GM23248 (cell line): ENCODE measurements at regions not wholly inside any gene's neighbourhood (a gene's known extent, or its start where the extent isn't known, plus 50 kb on each side); places are given as distances from the start of the nearest gene placed in this dataset.

ENCODE experiments used
- DNase-seq: peaks from one replicate; pipeline ENCODE4 v3.0.0-alpha.2; 2015
- H2AFZ ChIP-seq: fragments of 200-600 bp; sonication (generic); 2 replicates; pipeline ENCODE4 v1.6.1; 2016; ENCODE audit warnings: antibody characterized with exemption
- H3F3A ChIP-seq: fragments of 200-600 bp; sonication (generic); 2 replicates; pipeline ENCODE4 v1.6.1; 2016; ENCODE audit warnings: mild to moderate bottlenecking, antibody characterized with exemption, mixed run types; ENCODE audit not compliant: insufficient read depth
- H3K27ac ChIP-seq: fragments of 200-600 bp; sonication (generic); 2 replicates; pipeline ENCODE4 v1.5.1; 2016; ENCODE audit warnings: mild to moderate bottlenecking
- H3K27me3 ChIP-seq: fragments of 200-600 bp; sonication (generic); replicated peaks from 2 replicates; pipeline ENCODE4 v1.6.1; 2016; ENCODE audit warnings: mild to moderate bottlenecking; ENCODE audit not compliant: insufficient read depth
- H3K36me3 ChIP-seq: fragments of 200-600 bp; sonication (generic); 2 replicates; pipeline ENCODE4 v1.6.1; 2016; ENCODE audit warnings: low read depth, mild to moderate bottlenecking
- H3K4me1 ChIP-seq: fragments of 200-600 bp; sonication (generic); 2 replicates; pipeline ENCODE4 v1.6.1; 2016; ENCODE audit warnings: mild to moderate bottlenecking; ENCODE audit not compliant: insufficient read depth
- H3K4me2 ChIP-seq: fragments of 200-600 bp; sonication (generic); one replicate; pipeline ENCODE4 v1.6.1; 2016; ENCODE audit warnings: mild to moderate bottlenecking; ENCODE audit not compliant: unreplicated experiment
- H3K4me3 ChIP-seq: fragments of 200-600 bp; sonication (generic); 2 replicates; pipeline ENCODE4 v1.5.1; 2016; ENCODE audit warnings: mild to moderate bottlenecking
- H3K79me2 ChIP-seq: fragments of 200-600 bp; sonication (generic); 2 replicates; pipeline ENCODE4 v1.6.1; 2016; ENCODE audit warnings: mild to moderate bottlenecking; ENCODE audit not compliant: insufficient read depth
- H3K9ac ChIP-seq: fragments of 200-600 bp; sonication (generic); 2 replicates; pipeline ENCODE4 v1.6.1; 2016; ENCODE audit warnings: mild to moderate bottlenecking
- H3K9me2 ChIP-seq: fragments of 200-600 bp; sonication (generic); 2 replicates; pipeline ENCODE4 v1.6.1; 2016; ENCODE audit warnings: mixed run types, mild to moderate bottlenecking, moderate library complexity; ENCODE audit not compliant: insufficient read depth
- H3K9me3 ChIP-seq: fragments of 200-600 bp; sonication (generic); one replicate; pipeline ENCODE4 v1.6.1; 2017; ENCODE audit warnings: low read depth
- H4K20me1 ChIP-seq: fragments of 200-600 bp; sonication (generic); 2 replicates; pipeline ENCODE4 v1.6.0; 2016; ENCODE audit not compliant: insufficient read depth
- EZH2 ChIP-seq: fragments of 200-600 bp; sonication (generic); IDR thresholded peaks from 2 replicates; pipeline ENCODE4 v1.6.1; 2018; ENCODE audit warnings: antibody characterized with exemption, mild to moderate bottlenecking; ENCODE audit not compliant: insufficient read depth, poor library complexity, severe bottlenecking
- EZH2phosphoT487 ChIP-seq: fragments of 200-600 bp; sonication (generic); IDR thresholded peaks from 2 replicates; pipeline ENCODE4 v1.6.1; 2018; ENCODE audit warnings: antibody characterized with exemption, moderate library complexity, mild to moderate bottlenecking, low read depth; ENCODE audit not compliant: insufficient read depth
- WGBS, 2 experiments: methylation state at CpG; one replicate each; pipeline ENCODE4 v1.1.6; 2015 to 2017; ENCODE audit warnings: low lambda C conversion rate in 2 of 2, low coverage in 1 of 2; ENCODE audit errors: missing lambda C conversion rate in 2 of 2; 5-methylcytosine and 5-hydroxymethylcytosine counted together
- in situ Hi-C: fragments of 300-500 bp; cut with MboI; formaldehyde crosslinking; loops from 2 replicates; pipeline ENCODE4 v1.15.0; 2020

DNA sequence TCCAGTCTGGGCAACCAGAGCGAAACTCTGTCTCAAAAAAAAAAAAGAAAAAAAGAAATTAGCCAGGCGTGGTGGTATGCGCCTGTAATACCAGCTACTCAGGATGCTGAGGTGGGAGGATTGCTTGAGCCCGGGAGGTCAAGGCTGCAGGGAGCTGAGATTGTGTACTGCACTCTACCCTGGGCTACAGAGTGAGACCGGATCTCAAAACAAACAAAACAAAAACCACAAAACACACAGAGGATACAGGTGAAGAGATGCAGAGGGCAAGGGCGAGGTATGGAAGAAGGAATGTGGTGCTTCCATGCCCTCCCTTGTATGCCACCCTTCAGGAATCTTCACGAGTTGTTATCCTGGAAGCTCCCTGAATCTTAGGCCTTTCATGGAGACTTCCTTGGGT lies 68.5 kb downstream of the NDUFS5 start:
- no peak overlapping the region for H2AFZ ChIP-seq
- H3K9me2 ChIP-seq: no peaks in the 10 kb centered on the region
- no peak overlapping the region for H3K4me3 ChIP-seq
- DNase-seq: no peak
- no peaks in the 10 kb centered on the region for H3K79me2 ChIP-seq
- peaks cover 12% of the 10 kb centered on the region for H3K4me1 ChIP-seq
- H3K9ac ChIP-seq: no peak overlapping the region
- H3K36me3 ChIP-seq: no peaks in the 10 kb centered on the region
- in situ Hi-C loops: loop anchor here (25.0 kb wide), 1 partner anchor 443 kb away; no protein-coding TSS in a partner anchor
- H3K9me3 ChIP-seq: no peaks in the 10 kb centered on the region
- no peak overlapping the region for H3K4me2 ChIP-seq
- WGBS, 2 experiments: 86 to 91% methylated on average over 7 of the region's 7 CpGs
- peaks cover 3% of the 10 kb centered on the region; the same call in 1 of the 2 replicates for H3F3A ChIP-seq
- H4K20me1 ChIP-seq: no peaks in the 10 kb centered on the region
- TF ChIP-seq EZH2phosphoT487: no peak
- H3K27ac ChIP-seq: no peak overlapping the region
- no peaks in the 10 kb centered on the region for H3K27me3 ChIP-seq

DNA sequence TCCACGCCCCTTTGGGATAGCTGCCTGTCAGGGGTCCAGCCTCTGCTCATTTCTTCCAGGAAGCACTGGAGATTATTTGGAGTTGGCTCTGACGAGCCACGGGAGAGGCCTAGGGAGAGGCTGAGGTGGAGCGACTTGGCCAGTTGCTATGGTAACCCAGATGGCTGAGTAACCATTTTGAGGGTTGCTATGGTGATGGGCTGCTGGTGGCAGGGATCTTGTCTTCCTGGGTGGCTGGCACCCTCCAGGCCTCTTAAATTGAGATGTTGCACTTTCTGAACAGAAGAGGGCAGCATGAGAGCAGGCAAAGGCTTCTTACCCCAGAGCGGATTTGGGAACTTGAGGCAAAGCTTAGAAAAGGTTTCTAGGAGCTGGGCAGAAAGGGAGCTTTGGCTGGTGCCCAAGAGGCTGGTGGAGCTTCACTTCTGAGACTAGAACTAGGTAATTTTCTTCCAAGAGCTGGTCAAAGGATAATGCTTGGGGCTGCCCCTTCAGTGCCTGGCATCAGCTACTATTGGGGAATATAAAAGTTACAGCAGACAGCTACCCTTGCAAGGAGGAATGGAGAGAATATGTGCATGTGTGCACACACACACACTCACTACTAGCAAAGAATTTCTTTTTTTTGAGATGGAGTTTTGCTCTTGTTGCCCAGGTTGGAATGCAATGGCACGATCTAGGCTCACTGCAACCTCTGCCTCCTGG lies 72.5 kb downstream of the NDUFS5 start:
- WGBS, 2 experiments: 11 to 16% methylated on average over 6 of the region's 6 CpGs
- Histone ChIP-seq H2AFZ (peak overlapping the region; percentile 67), H3K9me2 (no peaks in the 10 kb centered on the region), H3F3A (peaks cover 11% of the 10 kb centered on the region), H3K36me3 (no peaks in the 10 kb centered on the region), H3K27me3 (no peaks in the 10 kb centered on the region), H3K9me3 (no peaks in the 10 kb centered on the region), H3K4me2 (peak overlapping the region; percentile 35), H3K27ac (peak overlapping the region; percentile 15; the same call in 1 of the 2 replicates), H3K9ac (peak overlapping the region; percentile 58), H3K79me2 (no peaks in the 10 kb centered on the region), H3K4me3 (no peak overlapping the region), H3K4me1 (peaks cover 18% of the 10 kb centered on the region), H4K20me1 (no peaks in the 10 kb centered on the region)
- in situ Hi-C loops: loop anchor here (25.0 kb wide), 1 partner anchor 439 kb away; no protein-coding TSS in a partner anchor
- TF ChIP-seq EZH2phosphoT487 (no peak), EZH2 (no peak)
- peak; percentile 97 for DNase-seq

DNA sequence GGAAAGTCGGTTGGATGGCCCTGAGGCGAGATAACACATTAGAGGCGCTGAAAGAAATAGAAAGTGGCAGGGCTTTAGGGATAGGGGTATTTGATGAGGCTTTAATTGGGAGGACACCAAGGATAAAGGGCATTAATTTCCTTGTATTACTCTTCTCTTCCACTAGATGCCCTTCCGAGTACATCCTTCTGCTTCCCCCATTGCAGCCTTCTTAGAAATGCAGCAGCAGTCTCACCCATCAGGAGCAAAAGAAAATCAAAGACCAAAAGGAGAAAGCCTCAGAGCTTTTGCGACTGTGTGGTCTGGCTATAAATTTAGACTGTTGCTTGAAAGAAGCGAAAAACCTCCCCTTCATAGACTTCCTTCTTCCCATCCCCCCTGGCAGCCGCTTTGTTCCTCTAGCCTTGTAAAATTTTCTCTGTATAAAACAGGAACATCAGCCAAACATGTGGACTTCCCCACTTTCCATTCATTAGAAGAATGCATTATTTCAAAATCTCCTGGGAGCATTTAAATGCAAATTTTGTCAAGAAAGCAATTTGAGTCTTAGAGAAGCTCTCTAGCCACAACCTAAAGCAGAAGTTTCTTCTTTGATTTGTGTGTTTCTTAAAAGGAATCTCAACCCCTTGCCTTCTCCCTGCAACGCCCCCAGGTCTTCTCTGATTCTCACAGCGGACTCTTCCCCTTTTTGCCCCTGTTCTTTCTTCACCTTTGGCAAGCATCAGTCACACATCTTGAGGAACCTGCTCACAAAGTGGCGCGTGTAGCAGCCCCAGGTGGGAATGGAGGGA lies 76.6 kb downstream of the NDUFS5 start:
- Histone ChIP-seq H3K27me3 (no peaks in the 10 kb centered on the region), H3K4me2 (peak overlapping the region; percentile 72), H3F3A (peaks cover 20% of the 10 kb centered on the region), H4K20me1 (no peaks in the 10 kb centered on the region), H3K9me3 (no peaks in the 10 kb centered on the region), H3K79me2 (peaks cover 21% of the 10 kb centered on the region), H3K9me2 (no peaks in the 10 kb centered on the region), H3K27ac (peak overlapping the region; percentile 74), H3K4me1 (peaks cover 42% of the 10 kb centered on the region), H3K36me3 (no peaks in the 10 kb centered on the region), H2AFZ (peak overlapping the region; percentile 61; the same call in 1 of the 2 replicates), H3K4me3 (no peak overlapping the region), H3K9ac (peak overlapping the region; percentile 66)
- peak; percentile 87 for DNase-seq
- WGBS, 2 experiments: 39 to 40% methylated on average over 11 of the region's 11 CpGs
- in situ Hi-C loops: loop anchor here (10.0 kb wide), 2 partner anchors 82 to 162 kb away; no protein-coding TSS in a partner anchor
- TF ChIP-seq EZH2 (no peak), EZH2phosphoT487 (no peak)

DNA sequence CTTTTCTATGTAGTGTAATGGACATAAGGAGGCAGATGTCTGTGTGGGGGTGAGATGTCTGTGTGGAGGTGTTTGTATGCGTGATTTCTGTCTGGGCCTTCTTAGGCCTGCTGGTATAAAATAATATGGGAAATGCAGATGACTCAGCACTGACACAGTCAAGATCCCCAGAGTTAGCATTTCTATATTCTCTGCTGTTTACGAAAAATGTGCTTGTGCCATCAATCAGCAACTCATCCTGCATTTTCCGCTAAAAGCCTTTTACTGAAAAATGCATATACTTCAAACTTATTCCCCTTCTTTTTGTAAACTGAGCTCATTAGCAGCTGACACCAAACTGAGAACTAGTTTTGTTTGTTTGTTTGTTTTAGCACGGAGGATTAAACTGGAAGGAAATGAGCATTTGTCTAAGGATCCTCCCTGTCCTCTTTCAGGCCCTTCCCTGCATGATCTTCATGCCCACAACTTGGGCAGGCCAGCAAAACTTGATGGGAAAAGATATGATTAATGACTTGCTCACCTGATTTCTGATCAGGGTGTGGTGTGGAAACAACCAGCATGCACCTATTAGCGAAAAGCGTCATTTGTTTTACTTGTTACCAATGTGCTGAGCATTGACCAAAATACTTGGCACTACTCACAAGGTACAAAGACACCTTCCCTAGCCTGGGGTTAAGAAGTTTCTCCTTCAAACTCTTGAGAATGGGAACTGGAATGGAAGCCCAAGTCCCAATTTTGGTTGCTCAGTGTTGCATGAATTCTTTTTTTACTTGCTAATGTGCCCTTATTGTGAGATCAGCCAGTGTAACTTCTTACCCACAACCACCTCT lies 77.4 kb downstream of the NDUFS5 start:
- H3K4me2 ChIP-seq: peak overlapping the region; percentile 72
- peaks cover 29% of the 10 kb centered on the region for H3K79me2 ChIP-seq
- H3K9ac ChIP-seq: peak overlapping the region; percentile 66
- H3K9me2 ChIP-seq: no peaks in the 10 kb centered on the region
- 51 to 53% methylated on average over 6 of the region's 6 CpGs for WGBS, 2 experiments
- TF ChIP-seq EZH2phosphoT487 (no peak), EZH2 (no peak)
- H3K27ac ChIP-seq: peak overlapping the region; percentile 74
- H3K4me3 ChIP-seq: no peak overlapping the region
- no peaks in the 10 kb centered on the region for H4K20me1 ChIP-seq
- peak overlapping the region; percentile 61; the same call in 1 of the 2 replicates for H2AFZ ChIP-seq
- H3K36me3 ChIP-seq: no peaks in the 10 kb centered on the region
- peaks cover 20% of the 10 kb centered on the region for H3F3A ChIP-seq
- no peaks in the 10 kb centered on the region for H3K27me3 ChIP-seq
- peaks cover 42% of the 10 kb centered on the region for H3K4me1 ChIP-seq
- peak; percentile 78 for DNase-seq
- H3K9me3 ChIP-seq: no peaks in the 10 kb centered on the region
- in situ Hi-C loops: loop anchor here (10.0 kb wide), 2 partner anchors 81 to 161 kb away; no protein-coding TSS in a partner anchor
